ENCODE measurements at regions not wholly inside any gene's neighbourhood (a gene's known extent, or its start where the extent isn't known, plus 50 kb on each side); places are given as distances from the start of the nearest gene placed in this dataset.

GRCh38 chr5:9947944-9948343 is 301.7 kb downstream of the ATPSCKMT start:
- no peak overlapping the region for H3K27ac ChIP-seq (ENCODE audit: low read length)
- H3K4me2 ChIP-seq (ENCODE audit: low read length), result no peak overlapping the region
- H3K36me3 ChIP-seq (ENCODE audit: insufficient read depth, low read length), result no peaks in the 10 kb centered on the region
- TF ChIP-seq, protein P1, sequence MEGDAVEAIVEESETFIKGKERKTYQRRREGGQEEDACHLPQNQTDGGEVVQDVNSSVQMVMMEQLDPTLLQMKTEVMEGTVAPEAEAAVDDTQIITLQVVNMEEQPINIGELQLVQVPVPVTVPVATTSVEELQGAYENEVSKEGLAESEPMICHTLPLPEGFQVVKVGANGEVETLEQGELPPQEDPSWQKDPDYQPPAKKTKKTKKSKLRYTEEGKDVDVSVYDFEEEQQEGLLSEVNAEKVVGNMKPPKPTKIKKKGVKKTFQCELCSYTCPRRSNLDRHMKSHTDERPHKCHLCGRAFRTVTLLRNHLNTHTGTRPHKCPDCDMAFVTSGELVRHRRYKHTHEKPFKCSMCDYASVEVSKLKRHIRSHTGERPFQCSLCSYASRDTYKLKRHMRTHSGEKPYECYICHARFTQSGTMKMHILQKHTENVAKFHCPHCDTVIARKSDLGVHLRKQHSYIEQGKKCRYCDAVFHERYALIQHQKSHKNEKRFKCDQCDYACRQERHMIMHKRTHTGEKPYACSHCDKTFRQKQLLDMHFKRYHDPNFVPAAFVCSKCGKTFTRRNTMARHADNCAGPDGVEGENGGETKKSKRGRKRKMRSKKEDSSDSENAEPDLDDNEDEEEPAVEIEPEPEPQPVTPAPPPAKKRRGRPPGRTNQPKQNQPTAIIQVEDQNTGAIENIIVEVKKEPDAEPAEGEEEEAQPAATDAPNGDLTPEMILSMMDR (IDR thresholded peaks at IDR 0.05; ENCODE audit: poor library complexity, severe bottlenecking), result no peak
- no peak for TF ChIP-seq POLR2AphosphoS5 (IDR thresholded peaks at IDR 0.05)
- no peak for TF ChIP-seq RAD21 (conservative IDR thresholded peaks at IDR 0.05)
- TF ChIP-seq, protein P2, sequence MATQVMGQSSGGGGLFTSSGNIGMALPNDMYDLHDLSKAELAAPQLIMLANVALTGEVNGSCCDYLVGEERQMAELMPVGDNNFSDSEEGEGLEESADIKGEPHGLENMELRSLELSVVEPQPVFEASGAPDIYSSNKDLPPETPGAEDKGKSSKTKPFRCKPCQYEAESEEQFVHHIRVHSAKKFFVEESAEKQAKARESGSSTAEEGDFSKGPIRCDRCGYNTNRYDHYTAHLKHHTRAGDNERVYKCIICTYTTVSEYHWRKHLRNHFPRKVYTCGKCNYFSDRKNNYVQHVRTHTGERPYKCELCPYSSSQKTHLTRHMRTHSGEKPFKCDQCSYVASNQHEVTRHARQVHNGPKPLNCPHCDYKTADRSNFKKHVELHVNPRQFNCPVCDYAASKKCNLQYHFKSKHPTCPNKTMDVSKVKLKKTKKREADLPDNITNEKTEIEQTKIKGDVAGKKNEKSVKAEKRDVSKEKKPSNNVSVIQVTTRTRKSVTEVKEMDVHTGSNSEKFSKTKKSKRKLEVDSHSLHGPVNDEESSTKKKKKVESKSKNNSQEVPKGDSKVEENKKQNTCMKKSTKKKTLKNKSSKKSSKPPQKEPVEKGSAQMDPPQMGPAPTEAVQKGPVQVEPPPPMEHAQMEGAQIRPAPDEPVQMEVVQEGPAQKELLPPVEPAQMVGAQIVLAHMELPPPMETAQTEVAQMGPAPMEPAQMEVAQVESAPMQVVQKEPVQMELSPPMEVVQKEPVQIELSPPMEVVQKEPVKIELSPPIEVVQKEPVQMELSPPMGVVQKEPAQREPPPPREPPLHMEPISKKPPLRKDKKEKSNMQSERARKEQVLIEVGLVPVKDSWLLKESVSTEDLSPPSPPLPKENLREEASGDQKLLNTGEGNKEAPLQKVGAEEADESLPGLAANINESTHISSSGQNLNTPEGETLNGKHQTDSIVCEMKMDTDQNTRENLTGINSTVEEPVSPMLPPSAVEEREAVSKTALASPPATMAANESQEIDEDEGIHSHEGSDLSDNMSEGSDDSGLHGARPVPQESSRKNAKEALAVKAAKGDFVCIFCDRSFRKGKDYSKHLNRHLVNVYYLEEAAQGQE (IDR thresholded peaks at IDR 0.05; ENCODE audit: borderline replicate concordance), result no peak
- TF ChIP-seq EP300 (conservative IDR thresholded peaks at IDR 0.05; ENCODE audit: poor library complexity, severe bottlenecking), result no peak
- TF ChIP-seq MXI1 (conservative IDR thresholded peaks at IDR 0.05; ENCODE audit: poor library complexity, severe bottlenecking), result no peak
- no peak for TF ChIP-seq EZH2 (IDR thresholded peaks at IDR 0.05; ENCODE audit: borderline replicate concordance, insufficient read depth, low read length, poor library complexity, severe bottlenecking)
- TF ChIP-seq TAF1 (IDR thresholded peaks at IDR 0.05; ENCODE audit: low read depth), result no peak
- TF ChIP-seq SMC3 (conservative IDR thresholded peaks at IDR 0.05; ENCODE audit: poor library complexity), result no peak
- no peaks in the 10 kb centered on the region for H4K20me1 ChIP-seq (ENCODE audit: insufficient read depth)
- no peak overlapping the region for H3K9ac ChIP-seq (ENCODE audit: low read length)
- H2AFZ ChIP-seq (ENCODE audit: low read depth, low read length), result no peak overlapping the region
- no peaks in the 10 kb centered on the region for H3K79me2 ChIP-seq (replicated peaks; ENCODE audit: insufficient read depth, low read length)
- H3K27me3 ChIP-seq (ENCODE audit: insufficient read depth, low read depth, low read length), result no peaks in the 10 kb centered on the region
- no peaks in the 10 kb centered on the region for H3F3A ChIP-seq (ENCODE audit: insufficient read depth, low read length, poor library complexity, severe bottlenecking)
- H3K9me2 ChIP-seq (ENCODE audit: insufficient read depth, low read length), result no peaks in the 10 kb centered on the region
- no peaks in the 10 kb centered on the region for H3K9me3 ChIP-seq (ENCODE audit: low read length)
- no peak overlapping the region for H3K4me3 ChIP-seq (ENCODE audit: low read length)

DNA sequence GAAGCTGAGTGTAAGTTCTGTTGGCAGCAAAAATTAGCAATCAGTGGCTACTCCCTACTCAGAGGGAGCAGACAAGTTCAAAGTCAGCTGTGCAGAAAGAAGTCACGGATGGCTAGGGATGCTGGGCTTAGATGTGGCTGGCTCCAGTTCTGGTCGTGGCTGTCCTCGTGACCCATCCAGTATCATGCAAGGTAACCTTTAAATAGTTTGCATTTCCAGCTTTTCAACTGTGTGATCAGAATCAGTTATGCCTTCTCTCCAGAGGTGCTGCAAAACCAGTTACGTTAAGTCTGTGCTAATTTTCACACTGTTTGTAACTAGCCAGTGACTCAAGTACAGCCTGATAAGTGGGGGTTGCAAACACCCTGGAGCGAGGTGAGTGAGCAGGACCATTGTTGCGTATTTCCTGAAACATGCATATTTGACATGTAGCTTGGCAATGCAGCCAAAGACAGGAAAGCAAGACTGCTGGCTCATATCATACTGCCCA is 302.4 kb downstream of the ATPSCKMT start:
- TF ChIP-seq, protein P1 (IDR thresholded peaks at IDR 0.05; ENCODE audit: poor library complexity, severe bottlenecking), result no peak
- TF ChIP-seq TAF1 (IDR thresholded peaks at IDR 0.05; ENCODE audit: low read depth) (no peak), EP300 (conservative IDR thresholded peaks at IDR 0.05; ENCODE audit: poor library complexity, severe bottlenecking) (no peak), EZH2 (IDR thresholded peaks at IDR 0.05; ENCODE audit: borderline replicate concordance, insufficient read depth, low read length, poor library complexity, severe bottlenecking) (no peak), POLR2AphosphoS5 (IDR thresholded peaks at IDR 0.05) (no peak), SMC3 (conservative IDR thresholded peaks at IDR 0.05; ENCODE audit: poor library complexity) (no peak)
- H3K4me2 ChIP-seq (ENCODE audit: low read length), result no peak overlapping the region
- no peaks in the 10 kb centered on the region for H4K20me1 ChIP-seq (ENCODE audit: insufficient read depth)
- no peaks in the 10 kb centered on the region for H3F3A ChIP-seq (ENCODE audit: insufficient read depth, low read length, poor library complexity, severe bottlenecking)
- H3K9ac ChIP-seq (ENCODE audit: low read length), result no peak overlapping the region
- no peaks in the 10 kb centered on the region for H3K79me2 ChIP-seq (replicated peaks; ENCODE audit: insufficient read depth, low read length)
- H2AFZ ChIP-seq (ENCODE audit: low read depth, low read length), result no peak overlapping the region
- no peaks in the 10 kb centered on the region for H3K36me3 ChIP-seq (ENCODE audit: insufficient read depth, low read length)
- no peak overlapping the region for H3K4me3 ChIP-seq (ENCODE audit: low read length)
- H3K27ac ChIP-seq (ENCODE audit: low read length), result no peak overlapping the region
- H3K9me2 ChIP-seq (ENCODE audit: insufficient read depth, low read length), result no peaks in the 10 kb centered on the region
- no peaks in the 10 kb centered on the region for H3K9me3 ChIP-seq (ENCODE audit: low read length)
- no peaks in the 10 kb centered on the region for H3K27me3 ChIP-seq (ENCODE audit: insufficient read depth, low read depth, low read length)

Measured in neural cell (in vitro differentiated cells).